GM12891 (cell line): ENCODE measurements at regions not wholly inside any gene's neighbourhood (a gene's known extent, or its start where the extent isn't known, plus 50 kb on each side); places are given as distances from the start of the nearest gene placed in this dataset.

Experiments
- DNase-seq: peaks from one replicate; pipeline ENCODE4 v3.0.0; 2011; ENCODE audit warnings: low spot score; ENCODE audit not compliant: insufficient read length
- FAIRE-seq: peaks from 2 replicates; lab custom pipeline; 2011; peaks lifted over from hg19 to GRCh38; lab: Jason Lieb, UNC
- PAX5 ChIP-seq: IDR thresholded peaks from 2 replicates; pipeline ENCODE4 v1.6.1; 2011; ENCODE audit warnings: low read length, moderate library complexity, mild to moderate bottlenecking; ENCODE audit not compliant: insufficient read depth, severe bottlenecking
- POLR2A ChIP-seq: IDR thresholded peaks from 2 replicates; pipeline ENCODE4 v1.6.1; 2011; ENCODE audit warnings: low read depth, low read length, control low read depth
- POLR2AphosphoS5 ChIP-seq: IDR thresholded peaks from 2 replicates; pipeline ENCODE4 v1.6.1; 2011; ENCODE audit warnings: low read depth, low read length, control low read depth
- POU2F2 ChIP-seq: IDR thresholded peaks from 2 replicates; pipeline ENCODE4 v1.6.1; 2011; ENCODE audit warnings: low read depth, mild to moderate bottlenecking, control low read depth, low read length, moderate library complexity
- SPI1 ChIP-seq: IDR thresholded peaks from 2 replicates; pipeline ENCODE4 v1.6.1; 2011; ENCODE audit warnings: low read depth, low read length, control low read depth
- TAF1 ChIP-seq: IDR thresholded peaks from 2 replicates; pipeline ENCODE4 v1.6.1; 2011; ENCODE audit warnings: low read depth, low read length, control low read depth

GRCh38 chr10:3270577-3271316 is 98.2 kb upstream of the PITRM1 start:
- TF ChIP-seq TAF1: no peak
- no peak for TF ChIP-seq SPI1
- no peak for TF ChIP-seq POU2F2
- no peak for TF ChIP-seq POLR2A
- DNase-seq (no peak), FAIRE-seq (no peak)

DNA sequence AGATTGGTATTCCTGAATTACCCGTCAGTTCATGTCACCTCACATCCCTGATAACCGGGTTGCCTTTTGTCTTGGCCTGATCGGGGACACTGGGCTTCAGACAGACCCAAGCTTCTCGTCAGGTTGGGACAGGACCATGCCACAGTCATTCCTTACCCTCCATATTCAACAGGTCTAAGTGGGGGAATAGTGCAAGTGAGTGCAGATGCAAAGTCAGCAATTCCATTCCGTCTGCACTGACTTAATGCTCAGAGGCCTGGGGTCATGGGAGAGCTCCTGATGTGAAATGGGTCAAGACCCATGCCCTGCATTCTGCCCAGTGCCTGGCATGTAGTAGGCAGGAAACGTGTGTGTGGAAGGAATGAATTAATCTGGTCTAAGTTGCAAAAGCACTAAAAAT is 95.4 kb upstream of the PITRM1 start:
- no peak for DNase-seq
- FAIRE-seq: no peak
- no peak for TF ChIP-seq PAX5
- no peak for TF ChIP-seq SPI1
- TF ChIP-seq TAF1: no peak
- TF ChIP-seq POLR2AphosphoS5: no peak
- TF ChIP-seq POLR2A: no peak
- no peak for TF ChIP-seq POU2F2

- FAIRE-seq: no peak
Observed at GRCh38 chr10:3265088-3265487, 92.5 kb upstream of the PITRM1 start.

DNA sequence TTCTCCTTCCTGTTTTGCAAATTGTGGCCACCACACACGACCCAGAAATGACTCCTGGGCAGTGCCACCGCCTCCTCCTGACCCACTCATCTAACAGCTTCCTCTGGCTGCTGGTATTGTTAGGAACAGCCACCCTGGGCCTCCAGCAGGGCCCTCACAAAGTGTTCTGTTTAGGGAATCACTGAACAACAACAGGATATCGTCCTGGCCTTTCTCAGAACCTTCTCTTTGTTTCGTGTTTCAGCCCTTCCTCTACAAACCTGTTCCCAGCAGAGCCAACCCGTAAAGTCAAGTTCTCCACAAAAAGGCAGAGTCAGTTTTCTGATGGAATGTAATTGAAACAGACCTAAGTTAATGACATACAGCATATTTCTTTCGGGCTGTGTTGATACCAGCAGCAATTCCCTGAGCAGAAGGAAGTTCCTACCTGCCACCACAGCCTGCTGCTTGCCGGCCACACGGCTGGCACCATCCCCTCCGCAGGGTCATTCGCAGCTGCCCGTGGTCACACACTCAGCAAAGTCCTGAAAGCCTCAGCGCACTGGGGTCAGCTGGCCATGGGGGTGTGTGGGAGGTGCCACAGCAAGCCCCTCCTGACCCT is 91.7 kb upstream of the PITRM1 start:
- TF ChIP-seq POLR2A: no peak
- TF ChIP-seq POLR2AphosphoS5: no peak
- TF ChIP-seq POU2F2: no peak
- TF ChIP-seq SPI1: no peak
- no peak for TF ChIP-seq PAX5
- TF ChIP-seq TAF1: no peak
- no peak for FAIRE-seq

More at GRCh38 chr10:3265088-3265487, 92.5 kb upstream of the PITRM1 start:
- no peak for TF ChIP-seq POLR2AphosphoS5
- no peak for TF ChIP-seq POLR2A
- TF ChIP-seq TAF1: no peak
- no peak for TF ChIP-seq POU2F2
- no peak for TF ChIP-seq SPI1
- TF ChIP-seq PAX5: no peak
- no peak for DNase-seq

DNA sequence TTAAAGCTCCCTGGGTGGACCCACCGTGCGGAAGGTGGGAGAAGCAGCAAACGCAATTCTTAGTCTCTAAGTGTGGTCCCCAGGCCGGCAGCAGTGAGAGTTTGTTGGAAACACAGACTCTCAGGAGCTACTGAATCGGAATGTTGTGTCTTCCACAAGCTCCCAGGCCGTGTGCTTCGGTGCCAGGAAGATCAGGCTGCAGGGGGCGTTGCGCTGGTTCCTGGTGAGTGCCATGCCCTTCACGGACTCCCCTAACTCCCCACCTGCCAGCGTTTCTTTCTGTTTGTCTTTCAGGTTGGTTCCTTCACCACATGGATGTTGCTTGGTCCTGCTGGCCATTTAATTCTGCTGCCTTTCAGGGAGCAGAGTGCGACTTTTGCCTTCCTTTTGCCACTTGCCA is 91.2 kb upstream of the PITRM1 start:
- FAIRE-seq (no peak), DNase-seq (no peak)
- TF ChIP-seq POLR2AphosphoS5 (no peak), POU2F2 (no peak), PAX5 (no peak), SPI1 (no peak), POLR2A (no peak), TAF1 (no peak)

More for the DNA sequence above, 91.7 kb upstream of the PITRM1 start:
- DNase-seq: no peak

GRCh38 chr10:3263082-3263481 is 90.5 kb upstream of the PITRM1 start:
- FAIRE-seq (no peak), DNase-seq (no peak)
- TF ChIP-seq POLR2AphosphoS5: no peak
- no peak for TF ChIP-seq POLR2A
- TF ChIP-seq TAF1: no peak
- no peak for TF ChIP-seq PAX5
- TF ChIP-seq SPI1: no peak
- no peak for TF ChIP-seq POU2F2

GRCh38 chr10:3261921-3262320 is 89.3 kb upstream of the PITRM1 start:
- FAIRE-seq: no peak
- TF ChIP-seq SPI1 (no peak), POLR2A (no peak), PAX5 (no peak), POU2F2 (no peak), POLR2AphosphoS5 (no peak), TAF1 (no peak)
- DNase-seq: no peak

GRCh38 chr10:3260066-3260834 is 87.7 kb upstream of the PITRM1 start:
- no peak for FAIRE-seq
- TF ChIP-seq TAF1: no peak
- no peak for DNase-seq

DNA sequence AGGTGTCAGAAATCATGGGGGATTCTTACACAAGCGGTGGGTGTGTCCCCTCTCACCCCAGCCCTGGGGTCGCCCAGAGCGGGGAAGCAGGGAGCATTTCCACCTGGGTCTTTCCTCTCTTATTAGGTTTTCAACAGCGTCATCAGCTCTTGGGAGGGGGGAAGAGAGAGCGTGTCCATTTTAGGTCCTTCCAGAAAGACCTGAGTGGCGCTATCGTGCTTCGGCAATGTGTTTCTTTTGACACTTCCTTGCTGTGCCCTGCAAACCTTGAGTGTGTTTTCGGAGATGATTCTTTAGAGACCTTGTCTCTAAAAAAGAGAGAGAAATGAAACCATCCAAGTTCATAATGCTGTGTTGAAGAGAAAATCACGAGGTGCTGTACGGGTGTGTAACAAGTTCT is 86.9 kb upstream of the PITRM1 start:
- DNase-seq: no peak
- TF ChIP-seq TAF1: no peak
- no peak for TF ChIP-seq POLR2A
- TF ChIP-seq POU2F2: no peak
- TF ChIP-seq PAX5: no peak
- TF ChIP-seq POLR2AphosphoS5: no peak
- TF ChIP-seq SPI1: no peak
- FAIRE-seq: no peak
